Glomerular endothelial cell (primary cell): ENCODE measurements at regions not wholly inside any gene's neighbourhood (a gene's known extent, or its start where the extent isn't known, plus 50 kb on each side); places are given as distances from the start of the nearest gene placed in this dataset.

Source experiments
- DNase-seq: peaks from one replicate; pipeline ENCODE4 v3.0.0-alpha.2; 2011; ENCODE audit warnings: low read depth, low spot score; ENCODE audit errors: extremely low read depth

- DNase-seq: no peak
These were observed 68.7 kb upstream of the ATP10A start for GRCh38 chr15:25931851-25932250.

GRCh38 chr15:25930931-25931330 lies 67.8 kb upstream of the ATP10A start:
- no peak for DNase-seq
